HEK293 (cell line): ENCODE measurements at regions not wholly inside any gene's neighbourhood (a gene's known extent, or its start where the extent isn't known, plus 50 kb on each side); places are given as distances from the start of the nearest gene placed in this dataset.
A peak's percentile ranks its signal among the peaks of the same experiment; 100 is the strongest.

Source experiments
- CTCF ChIA-PET: fragments of 350-600 bp; formaldehyde crosslinking; extraction: SDS; loops from one replicate; lab custom pipeline; 2021; ENCODE audit warnings: antibody characterized with exemption; lab: Yijun Ruan, JAX
- POLR2A ChIA-PET: fragments of 300-600 bp; formaldehyde crosslinking; extraction: SDS; loops from one replicate; lab custom pipeline; 2020; ENCODE audit warnings: antibody characterized with exemption, inconsistent platforms; lab: Yijun Ruan, JAX
- H3K27ac ChIP-seq: fragments of 200-500 bp; sonication (Bioruptor generic); 2 replicates; pipeline ENCODE4 v1.5.1; 2014; ENCODE audit warnings: low read depth, low read length, control low read depth, inconsistent platforms; ENCODE audit errors: extremely low read depth
- H3K36me3 ChIP-seq, 2 experiments: fragments of 200-500 bp in 1 of 2; sonication (Bioruptor generic) in 1 of 2; 1 replicate in 1 of 2; 2 replicates in 1 of 2; pipeline ENCODE4 v1.5.1; 2014 to 2017; ENCODE audit warnings: inconsistent platforms in 2 of 2, low read length in 2 of 2; ENCODE audit not compliant: control insufficient read depth in 2 of 2, insufficient read depth in 1 of 2
- H3K4me1 ChIP-seq: fragments of 200-500 bp; sonication (Bioruptor generic); 2 replicates; pipeline ENCODE4 v1.5.1; 2014; ENCODE audit warnings: mild to moderate bottlenecking, low read length, inconsistent platforms; ENCODE audit not compliant: control insufficient read depth, insufficient read depth
- H3K4me3 ChIP-seq: 2 replicates; pipeline ENCODE4 v1.5.1; 2011; ENCODE audit warnings: low read depth, mild to moderate bottlenecking, control low read depth, low read length, moderate library complexity
- H3K9me3 ChIP-seq: fragments of 200-500 bp; sonication (Bioruptor generic); 2 replicates; pipeline ENCODE4 v1.5.1; 2014; ENCODE audit warnings: low read depth, low read length, inconsistent platforms; ENCODE audit not compliant: control insufficient read depth, insufficient read depth
- IKZF3 ChIP-seq: fragments of 450-650 bp; IDR thresholded peaks from 2 replicates; pipeline ENCODE4 v1.5.0; 2018; ENCODE audit warnings: missing biosample characterization, mild to moderate bottlenecking, missing genetic modification characterization, moderate library complexity
- PRDM4 ChIP-seq: fragments of 450-650 bp; formaldehyde crosslinking; IDR thresholded peaks from 2 replicates; pipeline ENCODE4 v1.5.1; 2017; ENCODE audit warnings: missing biosample characterization, missing genetic modification characterization
- PRDM6 ChIP-seq: fragments of 450-650 bp; formaldehyde crosslinking; IDR thresholded peaks from 2 replicates; pipeline ENCODE4 v1.5.1; 2017; ENCODE audit warnings: missing biosample characterization, missing genetic modification characterization
- REST ChIP-seq: fragments of 450-650 bp; formaldehyde crosslinking; IDR thresholded peaks from 2 replicates; pipeline ENCODE4 v1.5.1; 2016; ENCODE audit warnings: missing biosample characterization, missing genetic modification characterization
- SP2 ChIP-seq: fragments of 450-650 bp; formaldehyde crosslinking; IDR thresholded peaks from 2 replicates; pipeline ENCODE4 v1.5.1; 2016; ENCODE audit warnings: missing biosample characterization, missing genetic modification characterization
- ZBTB10 ChIP-seq: fragments of 450-650 bp; formaldehyde crosslinking; IDR thresholded peaks from 2 replicates; pipeline ENCODE4 v1.5.1; 2016; ENCODE audit warnings: missing biosample characterization, missing genetic modification characterization
- ZFHX2 ChIP-seq: fragments of 450-650 bp; formaldehyde crosslinking; conservative IDR thresholded peaks from 2 replicates; pipeline ENCODE4 v1.5.1; 2016; ENCODE audit warnings: missing biosample characterization, missing genetic modification characterization
- ZNF362 ChIP-seq: fragments of 450-650 bp; formaldehyde crosslinking; IDR thresholded peaks from 2 replicates; pipeline ENCODE4 v1.5.1; 2016; ENCODE audit warnings: missing biosample characterization, missing genetic modification characterization
- ZNF585B ChIP-seq: fragments of 450-650 bp; formaldehyde crosslinking; IDR thresholded peaks from 2 replicates; pipeline ENCODE4 v1.5.1; 2016; ENCODE audit warnings: missing biosample characterization, missing genetic modification characterization
- ZNF624 ChIP-seq: fragments of 450-650 bp; formaldehyde crosslinking; IDR thresholded peaks from 2 replicates; pipeline ENCODE4 v1.5.1; 2017; ENCODE audit warnings: missing biosample characterization, missing genetic modification characterization
- ZNF658 ChIP-seq: fragments of 450-650 bp; formaldehyde crosslinking; IDR thresholded peaks from 2 replicates; pipeline ENCODE4; 2016; ENCODE audit warnings: missing biosample characterization, missing genetic modification characterization

GRCh38 chr15:61598655-61599054, 369.6 kb upstream of the RORA start (continued):
- TF ChIP-seq PRDM4 (tag by site-specific recombination) (no peak), IKZF3 (tag by site-specific recombination) (no peak), PRDM6 (tag by site-specific recombination) (no peak), ZNF658 (tag by site-specific recombination) (no peak), ZNF624 (tag by site-specific recombination) (no peak)

GRCh38 chr15:61584410-61584809, 355.3 kb upstream of the RORA start:
- POLR2A ChIA-PET = no interaction called here

GRCh38 chr15:61582092-61582491, 353.0 kb upstream of the RORA start:
- no peak overlapping the region for H3K27ac ChIP-seq
- POLR2A ChIA-PET = no interaction called here

More at GRCh38 chr15:61584410-61584809, 355.3 kb upstream of the RORA start:
- Histone ChIP-seq H3K9me3 (no peaks in the 10 kb centered on the region), H3K27ac (no peak overlapping the region), H3K4me3 (no peak overlapping the region), H3K4me1 (no peaks in the 10 kb centered on the region), H3K36me3 (no peaks in the 10 kb centered on the region)
- TF ChIP-seq SP2 (tag by site-specific recombination) (no peak), REST (tag by site-specific recombination) (peak; percentile 69; the same call in 1 of the 2 replicates), ZFHX2 (tag by site-specific recombination) (no peak), ZNF624 (tag by site-specific recombination) (no peak)
- CTCF ChIA-PET = no interaction called here

More at GRCh38 chr15:61582092-61582491, 353.0 kb upstream of the RORA start:
- CTCF ChIA-PET = no interaction called here
- Histone ChIP-seq H3K4me3 (no peak overlapping the region), H3K36me3 (no peaks in the 10 kb centered on the region), H3K9me3 (no peaks in the 10 kb centered on the region), H3K4me1 (no peaks in the 10 kb centered on the region)
- no peak for TF ChIP-seq ZNF362 (tag by site-specific recombination)
- TF ChIP-seq ZBTB10 (tag by site-specific recombination) = no peak
- no peak for TF ChIP-seq ZNF585B (tag by site-specific recombination)
